Cardiac fibroblast (primary cell): ENCODE measurements at regions not wholly inside any gene's neighbourhood (a gene's known extent, or its start where the extent isn't known, plus 50 kb on each side); places are given as distances from the start of the nearest gene placed in this dataset.

Experiments used
- DNase-seq, 2 donors: peaks; one replicate each; pipeline versions ENCODE4 v3.0.0 to v3.0.0-alpha.2; 2010; ENCODE audit warnings: low read depth in 2 of 2
- H3K4me3 ChIP-seq, 2 donors: replicated peaks in 1 of 2; 1 replicate in 1 of 2; 2 replicates in 1 of 2; pipeline ENCODE4 v1.5.1; 2011; ENCODE audit warnings: low read depth in 2 of 2, low read length in 2 of 2, mild to moderate bottlenecking in 2 of 2, moderate library complexity in 1 of 2
- TF ChIP-seq, protein P1 (sequence below): IDR thresholded peaks from one replicate; pipeline ENCODE4 v1.5.1; 2011; ENCODE audit warnings: low read depth, mild to moderate bottlenecking, low read length, inconsistent platforms

DNA sequence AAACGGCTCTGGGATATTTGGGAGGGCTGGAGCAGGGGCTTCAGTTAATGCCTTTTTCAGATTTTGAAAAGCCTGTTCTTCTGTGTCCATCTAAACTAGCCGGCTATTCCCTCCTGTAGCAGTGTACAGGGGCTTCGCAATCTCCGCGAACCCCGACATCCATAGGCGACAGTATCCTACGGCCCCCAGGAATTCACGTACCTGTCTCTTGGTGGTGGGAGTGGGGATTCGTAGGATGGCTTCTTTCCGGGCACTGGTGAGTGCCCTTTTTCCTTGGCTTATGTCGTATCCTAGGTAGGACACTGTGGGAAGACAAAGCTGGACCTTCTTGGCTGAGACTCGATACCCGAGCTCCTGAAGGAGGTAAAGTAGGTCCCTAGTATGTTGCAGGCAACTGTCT is 153.1 kb downstream of the TRIM27 start:
- DNase-seq: no peak
- TF ChIP-seq, protein P1, sequence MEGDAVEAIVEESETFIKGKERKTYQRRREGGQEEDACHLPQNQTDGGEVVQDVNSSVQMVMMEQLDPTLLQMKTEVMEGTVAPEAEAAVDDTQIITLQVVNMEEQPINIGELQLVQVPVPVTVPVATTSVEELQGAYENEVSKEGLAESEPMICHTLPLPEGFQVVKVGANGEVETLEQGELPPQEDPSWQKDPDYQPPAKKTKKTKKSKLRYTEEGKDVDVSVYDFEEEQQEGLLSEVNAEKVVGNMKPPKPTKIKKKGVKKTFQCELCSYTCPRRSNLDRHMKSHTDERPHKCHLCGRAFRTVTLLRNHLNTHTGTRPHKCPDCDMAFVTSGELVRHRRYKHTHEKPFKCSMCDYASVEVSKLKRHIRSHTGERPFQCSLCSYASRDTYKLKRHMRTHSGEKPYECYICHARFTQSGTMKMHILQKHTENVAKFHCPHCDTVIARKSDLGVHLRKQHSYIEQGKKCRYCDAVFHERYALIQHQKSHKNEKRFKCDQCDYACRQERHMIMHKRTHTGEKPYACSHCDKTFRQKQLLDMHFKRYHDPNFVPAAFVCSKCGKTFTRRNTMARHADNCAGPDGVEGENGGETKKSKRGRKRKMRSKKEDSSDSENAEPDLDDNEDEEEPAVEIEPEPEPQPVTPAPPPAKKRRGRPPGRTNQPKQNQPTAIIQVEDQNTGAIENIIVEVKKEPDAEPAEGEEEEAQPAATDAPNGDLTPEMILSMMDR: no peak
- H3K4me3 ChIP-seq: no peak overlapping the region

DNA sequence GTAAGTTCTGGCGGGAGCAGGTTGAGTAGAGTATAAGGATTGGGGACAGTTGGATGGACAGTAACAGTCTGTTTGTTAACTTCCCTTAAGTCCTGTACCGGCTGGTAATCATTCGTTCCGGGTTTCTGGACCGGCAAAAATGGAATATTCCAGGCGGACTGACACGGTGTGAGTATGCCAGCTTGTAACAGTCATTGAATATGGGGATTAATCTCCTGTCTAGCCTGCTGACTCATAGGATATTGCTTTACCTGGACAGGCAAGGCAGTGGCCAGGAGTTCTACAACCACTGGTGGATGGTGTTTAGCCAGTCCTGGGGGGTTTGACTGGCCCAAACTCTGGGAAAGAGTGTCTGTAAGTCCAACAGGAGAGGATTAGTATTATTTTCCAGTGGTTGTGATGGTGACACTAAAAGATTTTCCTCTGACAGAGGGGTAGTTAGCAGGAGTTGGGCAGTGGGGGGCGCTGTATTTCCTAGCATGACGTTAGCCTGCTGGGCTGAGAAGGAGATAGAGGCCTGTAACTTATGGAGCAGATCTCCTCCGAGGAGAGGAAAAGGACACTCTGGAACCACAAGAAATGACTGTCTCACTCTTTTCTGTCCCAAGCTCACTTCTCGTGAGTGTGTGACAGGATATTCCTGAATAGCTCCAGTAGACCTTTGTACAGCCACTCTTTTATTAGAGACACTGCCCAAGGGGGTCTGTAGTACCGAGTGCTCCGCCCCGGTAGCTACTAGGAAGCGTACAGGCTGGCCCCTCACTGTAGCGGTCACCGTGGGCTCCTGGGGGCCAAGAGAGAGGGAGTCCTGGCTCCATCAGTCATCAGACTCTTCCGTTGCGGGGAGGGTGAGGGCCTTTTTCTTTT is 152.2 kb downstream of the TRIM27 start:
- no peak for DNase-seq
- TF ChIP-seq, protein P1: no peak
- no peak overlapping the region for H3K4me3 ChIP-seq

DNA sequence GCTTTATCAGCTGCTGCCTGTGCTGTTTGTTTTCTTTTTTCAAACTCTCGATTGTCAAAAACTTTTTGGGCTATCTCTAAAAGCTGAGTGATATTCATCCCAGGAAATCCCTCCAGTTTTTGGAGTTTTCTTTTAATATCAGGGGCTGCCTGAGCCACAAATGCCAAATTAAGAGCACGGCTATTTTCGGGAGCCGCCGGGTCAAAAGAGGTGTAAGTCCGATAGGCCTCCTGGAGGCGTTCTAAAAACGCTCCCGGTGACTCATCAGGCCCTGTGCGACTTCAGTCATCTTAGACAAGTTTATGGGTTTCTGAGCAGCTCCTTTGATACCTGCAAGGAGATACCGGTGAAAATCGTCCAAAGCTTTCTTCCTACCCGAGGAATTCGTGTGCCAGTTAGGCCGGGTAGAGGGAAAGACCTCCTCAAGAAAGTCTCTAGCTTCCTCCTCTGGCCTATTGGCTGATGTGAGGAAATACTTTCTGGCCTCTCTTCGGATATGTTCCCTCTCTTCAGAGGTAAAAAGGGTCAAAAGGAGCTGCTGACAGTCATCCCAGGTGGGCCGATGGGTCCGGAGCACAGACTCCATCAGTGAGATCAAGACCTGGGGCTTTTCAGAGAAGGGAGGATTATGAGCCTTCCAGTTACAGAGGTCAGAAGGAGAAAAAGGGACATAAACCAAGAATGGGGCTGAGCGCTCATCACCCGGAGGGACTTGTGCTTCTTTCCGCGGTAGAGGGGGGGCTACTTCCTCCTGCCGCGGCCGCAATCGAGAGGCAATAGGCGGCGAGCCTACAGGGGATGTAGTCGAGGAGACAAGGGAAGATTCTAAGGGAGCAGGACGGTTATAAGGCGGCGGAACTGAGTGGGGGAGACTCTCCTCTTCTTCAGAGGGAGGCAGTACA is 151.1 kb downstream of the TRIM27 start:
- DNase-seq: no peak
- H3K4me3 ChIP-seq: no peak overlapping the region
- TF ChIP-seq, protein P1: no peak

DNA sequence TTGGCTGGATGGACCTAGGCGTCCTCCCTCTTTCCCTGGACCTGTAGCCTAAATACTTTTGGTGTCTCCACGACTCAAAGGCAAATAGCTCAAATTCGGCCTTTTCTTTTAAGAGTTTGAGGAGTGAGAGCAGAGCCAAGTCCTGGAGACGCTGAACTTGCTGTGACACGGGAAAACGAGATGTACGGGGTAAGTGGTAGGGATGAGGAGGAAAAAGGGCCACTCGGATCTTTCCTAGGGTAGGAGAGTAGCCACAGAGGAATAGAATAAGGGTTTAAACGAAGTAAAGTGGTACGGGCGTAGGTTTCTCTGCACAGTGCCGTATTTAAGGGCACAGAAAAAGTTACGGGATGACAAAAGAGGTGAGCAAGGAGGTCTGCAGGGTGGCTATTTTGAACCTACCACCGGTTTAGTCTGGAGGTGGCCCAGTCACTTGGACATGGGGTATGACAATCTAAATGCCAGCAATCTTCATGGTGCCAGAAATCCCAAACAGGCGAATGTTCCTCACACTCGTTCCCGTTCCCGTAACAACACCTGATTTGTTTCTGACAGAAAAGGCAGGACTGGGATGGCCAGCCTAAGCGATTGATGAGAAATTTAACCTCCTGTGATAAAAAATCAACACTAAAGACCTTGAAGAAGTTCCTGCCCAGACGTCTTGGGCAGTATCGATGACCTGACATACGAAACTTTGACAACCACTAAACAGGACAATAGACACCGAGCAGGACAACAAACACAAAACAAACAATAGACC is 149.3 kb downstream of the TRIM27 start:
- TF ChIP-seq, protein P1: no peak
- no peak overlapping the region for H3K4me3 ChIP-seq
- no peak for DNase-seq

DNA sequence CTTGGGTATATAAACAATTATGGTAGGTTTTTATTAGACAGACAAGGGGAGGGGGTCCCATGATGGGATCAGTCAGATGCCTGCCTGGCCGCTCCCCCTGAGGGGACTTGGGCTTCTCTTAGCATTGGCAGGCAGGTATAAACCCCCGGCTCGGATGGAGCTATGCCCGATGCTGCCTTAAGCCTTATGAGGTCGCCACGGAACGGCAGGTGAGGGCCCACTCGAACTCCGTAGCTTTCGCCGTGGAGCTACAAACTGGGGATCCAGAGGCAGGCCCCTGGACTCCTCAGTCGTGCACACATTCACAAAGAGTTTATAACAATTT is 148.8 kb downstream of the TRIM27 start:
- H3K4me3 ChIP-seq: no peak overlapping the region
- TF ChIP-seq, protein P1: no peak
- no peak for DNase-seq

DNA sequence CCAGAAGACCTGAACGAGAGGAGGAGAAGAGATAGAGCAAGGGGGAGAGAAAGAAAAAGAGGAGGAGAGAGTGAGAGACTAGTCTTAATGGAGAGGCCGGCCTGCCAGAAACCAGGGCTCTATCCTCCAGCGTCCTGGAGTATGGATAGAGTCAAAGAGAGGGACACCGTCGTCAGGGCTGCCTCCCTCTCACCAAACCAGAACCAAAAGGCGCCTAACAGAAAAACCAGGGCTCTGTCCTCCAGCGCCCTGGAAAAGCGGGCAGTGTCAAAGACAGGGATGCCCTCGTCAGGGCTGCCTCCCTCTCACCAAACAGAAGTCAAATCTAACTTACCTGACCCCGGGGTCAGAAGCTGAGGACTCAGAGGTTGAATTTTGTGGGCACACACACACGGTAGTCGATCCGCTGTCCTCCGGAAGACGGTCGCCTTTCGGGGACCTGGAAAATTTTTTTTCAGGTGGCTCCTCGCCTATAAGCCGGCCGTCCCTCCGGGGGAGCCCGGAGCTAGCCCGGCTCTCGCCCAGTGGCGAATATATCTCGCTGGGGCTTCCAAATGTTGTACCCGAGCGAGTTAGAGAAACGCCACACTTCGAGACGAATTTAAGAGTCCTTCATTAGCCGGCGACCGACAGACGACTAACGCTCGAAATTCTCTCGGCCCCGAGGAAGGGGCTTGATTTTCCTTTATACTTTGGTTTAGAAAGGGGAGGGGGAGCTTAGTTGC is 148.2 kb downstream of the TRIM27 start:
- H3K4me3 ChIP-seq: no peak overlapping the region
- TF ChIP-seq, protein P1: no peak
- no peak for DNase-seq
